HEK293T (cell line): ENCODE measurements at regions not wholly inside any gene's neighbourhood (a gene's known extent, or its start where the extent isn't known, plus 50 kb on each side); places are given as distances from the start of the nearest gene placed in this dataset.

Source experiments
- CTCF ChIA-PET: fragments of 350-600 bp; formaldehyde crosslinking; extraction: SDS; loops from one replicate; lab custom pipeline; 2021; ENCODE audit warnings: antibody characterized with exemption, inconsistent platforms; lab: Yijun Ruan, JAX
- POLR2A ChIA-PET: fragments of 350-600 bp; formaldehyde crosslinking; extraction: SDS; loops from one replicate; lab custom pipeline; 2020; ENCODE audit warnings: antibody characterized with exemption, inconsistent platforms; lab: Yijun Ruan, JAX
- DNase-seq: peaks from one replicate; pipeline ENCODE4 v3.0.0; 2012; ENCODE audit warnings: mixed read lengths; ENCODE audit errors: extremely low spot score
- ARNT ChIP-seq: fragments of 450-650 bp; IDR thresholded peaks from 2 replicates; pipeline ENCODE4 v1.6.1; 2017; ENCODE audit warnings: mild to moderate bottlenecking
- BHLHE40 ChIP-seq: fragments of 450-650 bp; IDR thresholded peaks from 2 replicates; pipeline ENCODE4 v1.6.1; 2016; ENCODE audit warnings: mild to moderate bottlenecking, moderate library complexity, borderline replicate concordance
- CTBP1 ChIP-seq: fragments of 450-650 bp; IDR thresholded peaks from 2 replicates; pipeline ENCODE4 v1.6.1; 2016; ENCODE audit warnings: borderline replicate concordance
- ELF4 ChIP-seq: fragments of 450-650 bp; IDR thresholded peaks from 2 replicates; pipeline ENCODE4 v1.6.1; 2017; ENCODE audit warnings: antibody characterized with exemption
- FOXA1 ChIP-seq: fragments of 450-650 bp; IDR thresholded peaks from 2 replicates; pipeline ENCODE4 v1.6.1; 2016; ENCODE audit warnings: mild to moderate bottlenecking
- FOXK2 ChIP-seq: fragments of 450-650 bp; IDR thresholded peaks from 2 replicates; pipeline ENCODE4 v1.6.1; 2016; ENCODE audit warnings: mild to moderate bottlenecking
- FOXM1 ChIP-seq: fragments of 450-650 bp; IDR thresholded peaks from 2 replicates; pipeline ENCODE4 v1.6.1; 2017; ENCODE audit warnings: mild to moderate bottlenecking, borderline replicate concordance
- HDGF ChIP-seq: fragments of 450-650 bp; IDR thresholded peaks from 2 replicates; pipeline ENCODE4 v1.6.1; 2017; ENCODE audit warnings: antibody characterized with exemption, borderline replicate concordance
- L3MBTL2 ChIP-seq: fragments of 450-650 bp; conservative IDR thresholded peaks from 2 replicates; pipeline ENCODE4 v1.6.1; 2016; ENCODE audit warnings: mild to moderate bottlenecking
- LEF1 ChIP-seq: fragments of 450-650 bp; IDR thresholded peaks from 2 replicates; pipeline ENCODE4 v1.6.1; 2017; ENCODE audit warnings: mild to moderate bottlenecking, borderline replicate concordance
- NFRKB ChIP-seq: fragments of 450-650 bp; IDR thresholded peaks from 2 replicates; pipeline ENCODE4 v1.6.1; 2016; ENCODE audit warnings: mild to moderate bottlenecking, moderate library complexity
- SP1 ChIP-seq: fragments of 450-650 bp; IDR thresholded peaks from 2 replicates; pipeline ENCODE4 v1.6.1; 2017
- SUZ12 ChIP-seq: fragments of 450-650 bp; IDR thresholded peaks from 2 replicates; pipeline ENCODE4 v1.6.1; 2016; ENCODE audit warnings: mild to moderate bottlenecking
- TARDBP ChIP-seq: fragments of 450-650 bp; IDR thresholded peaks from 2 replicates; pipeline ENCODE4 v1.6.1; 2016
- ZNF384 ChIP-seq: fragments of 450-650 bp; IDR thresholded peaks from 2 replicates; pipeline ENCODE4 v1.6.1; 2016
- TF ChIP-seq, protein P1 (sequence below): fragments of 450-650 bp; IDR thresholded peaks from 2 replicates; pipeline ENCODE4 v1.6.1; 2016

DNA sequence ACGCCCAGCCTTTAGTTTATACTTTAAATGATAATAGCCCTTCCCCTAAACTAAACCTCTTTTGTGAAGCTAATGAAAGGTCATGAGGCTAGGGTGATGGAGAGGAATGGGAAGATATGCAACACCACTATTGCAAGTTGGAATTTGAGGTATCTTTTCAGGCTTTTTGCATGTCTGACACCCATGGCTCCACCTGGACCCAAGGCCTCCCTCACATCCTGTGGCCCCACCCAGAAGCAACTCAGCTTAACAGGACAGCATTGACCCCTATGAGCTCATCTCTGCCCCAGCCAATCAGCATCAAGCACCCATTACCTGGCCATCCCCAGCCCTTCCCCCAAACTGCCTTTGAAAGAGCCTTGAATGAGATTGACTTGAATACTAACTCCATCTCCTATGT is 674.2 kb upstream of the NRP1 start:
- TF ChIP-seq ARNT: no peak
- TF ChIP-seq L3MBTL2: no peak
- TF ChIP-seq, protein P1, sequence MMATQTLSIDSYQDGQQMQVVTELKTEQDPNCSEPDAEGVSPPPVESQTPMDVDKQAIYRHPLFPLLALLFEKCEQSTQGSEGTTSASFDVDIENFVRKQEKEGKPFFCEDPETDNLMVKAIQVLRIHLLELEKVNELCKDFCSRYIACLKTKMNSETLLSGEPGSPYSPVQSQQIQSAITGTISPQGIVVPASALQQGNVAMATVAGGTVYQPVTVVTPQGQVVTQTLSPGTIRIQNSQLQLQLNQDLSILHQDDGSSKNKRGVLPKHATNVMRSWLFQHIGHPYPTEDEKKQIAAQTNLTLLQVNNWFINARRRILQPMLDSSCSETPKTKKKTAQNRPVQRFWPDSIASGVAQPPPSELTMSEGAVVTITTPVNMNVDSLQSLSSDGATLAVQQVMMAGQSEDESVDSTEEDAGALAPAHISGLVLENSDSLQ: no peak
- no peak for TF ChIP-seq BHLHE40
- TF ChIP-seq FOXK2: no peak
- ChIA-PET CTCF (no interaction called here), POLR2A (no interaction called here)
- DNase-seq: no peak

DNA sequence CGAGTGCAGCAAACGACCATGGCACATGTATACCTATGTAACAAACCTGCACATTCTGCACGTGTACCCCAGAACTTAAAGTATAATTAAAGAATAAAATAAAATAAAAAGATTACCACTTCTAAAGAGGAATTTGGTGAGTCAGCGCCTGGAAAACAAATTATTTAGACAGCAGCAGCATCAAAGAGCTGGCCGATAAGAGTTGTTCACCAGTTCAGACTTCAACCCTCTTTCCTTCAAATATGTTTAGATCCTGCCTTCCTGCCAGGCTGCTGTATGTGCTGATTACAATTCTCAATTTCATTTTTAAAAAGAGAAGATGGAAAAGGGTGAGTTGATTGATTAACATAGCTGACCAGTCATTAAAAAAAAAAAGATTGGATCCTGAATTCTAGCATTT is 672.0 kb upstream of the NRP1 start:
- ChIA-PET CTCF (no interaction called here), POLR2A (no interaction called here)
- TF ChIP-seq L3MBTL2 (no peak), SUZ12 (no peak), LEF1 (no peak), FOXM1 (no peak), TARDBP (no peak), SP1 (no peak), FOXK2 (no peak), ELF4 (no peak)
- TF ChIP-seq, protein P1: no peak
- no peak for DNase-seq

DNA sequence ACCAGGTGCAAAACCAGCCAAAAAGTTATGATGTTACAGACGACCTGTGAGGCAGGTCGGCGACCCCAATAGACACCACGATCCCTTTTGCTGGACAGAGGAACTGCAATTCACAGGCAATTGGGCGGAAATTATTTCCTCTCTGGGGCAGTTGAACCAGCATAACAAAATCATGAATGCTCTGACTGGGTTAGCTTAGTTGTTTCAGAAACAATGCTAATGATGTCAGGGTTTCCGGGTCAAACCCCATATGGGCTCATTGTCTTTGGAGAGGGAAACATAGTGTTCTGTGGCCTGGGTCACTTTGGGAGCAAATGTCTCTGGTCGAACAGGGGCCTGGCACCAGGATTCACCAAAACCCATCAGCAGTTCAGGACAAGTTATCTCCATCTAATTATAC is 669.1 kb upstream of the NRP1 start:
- ChIA-PET POLR2A (no interaction called here), CTCF (no interaction called here)

DNA sequence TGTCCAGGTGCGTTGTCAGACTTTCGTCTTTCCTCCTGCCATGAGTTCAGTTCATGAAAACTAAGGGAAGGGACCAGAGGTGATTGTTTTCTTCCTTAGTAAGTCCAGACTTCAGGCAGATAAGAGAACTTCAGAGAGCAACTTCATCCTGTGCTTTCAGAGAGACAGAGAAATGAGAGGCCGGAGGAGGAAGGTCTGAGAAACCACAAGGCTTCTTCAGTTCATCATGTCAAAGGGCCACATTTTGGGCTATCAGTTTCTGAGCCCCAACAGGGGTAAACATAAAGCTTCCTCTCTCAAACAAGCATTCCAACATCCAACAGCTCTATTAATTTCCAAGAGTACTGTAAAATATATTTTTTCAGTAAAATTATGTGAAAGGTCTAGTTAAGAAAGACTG is 668.4 kb upstream of the NRP1 start:
- DNase-seq: no peak
- CTCF ChIA-PET: no interaction called here
- TF ChIP-seq NFRKB (no peak), SUZ12 (no peak), FOXK2 (no peak), L3MBTL2 (no peak), FOXM1 (no peak), TARDBP (no peak), BHLHE40 (no peak), FOXA1 (no peak), ARNT (no peak), ZNF384 (no peak), LEF1 (no peak), CTBP1 (no peak), SP1 (no peak), HDGF (no peak)
- TF ChIP-seq, protein P1: no peak
- POLR2A ChIA-PET: no interaction called here

More for the DNA sequence above, 669.1 kb upstream of the NRP1 start:
- no peak for DNase-seq
- TF ChIP-seq LEF1 (no peak), SP1 (no peak), FOXM1 (no peak), L3MBTL2 (no peak), FOXA1 (no peak), SUZ12 (no peak), ZNF384 (no peak)

DNA sequence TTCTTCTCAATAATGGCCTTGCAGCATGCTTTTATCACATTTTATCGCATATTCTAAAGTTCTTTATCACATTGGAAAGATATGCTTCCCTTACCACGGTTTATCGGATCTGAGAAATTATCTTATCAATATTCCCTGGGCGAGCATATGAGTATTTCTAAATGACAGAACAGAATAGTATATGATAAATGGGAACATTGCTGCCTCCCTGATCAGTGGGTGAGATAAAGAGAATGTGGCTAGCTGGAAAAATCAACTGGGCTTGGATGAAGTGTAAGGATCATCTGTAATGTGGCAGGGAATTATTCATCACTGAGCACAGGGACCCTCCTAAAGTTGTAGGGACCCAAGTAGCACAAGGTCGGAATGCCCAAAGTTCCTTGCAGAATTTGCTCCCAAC is 667.4 kb upstream of the NRP1 start:
- CTCF ChIA-PET: no interaction called here

DNA sequence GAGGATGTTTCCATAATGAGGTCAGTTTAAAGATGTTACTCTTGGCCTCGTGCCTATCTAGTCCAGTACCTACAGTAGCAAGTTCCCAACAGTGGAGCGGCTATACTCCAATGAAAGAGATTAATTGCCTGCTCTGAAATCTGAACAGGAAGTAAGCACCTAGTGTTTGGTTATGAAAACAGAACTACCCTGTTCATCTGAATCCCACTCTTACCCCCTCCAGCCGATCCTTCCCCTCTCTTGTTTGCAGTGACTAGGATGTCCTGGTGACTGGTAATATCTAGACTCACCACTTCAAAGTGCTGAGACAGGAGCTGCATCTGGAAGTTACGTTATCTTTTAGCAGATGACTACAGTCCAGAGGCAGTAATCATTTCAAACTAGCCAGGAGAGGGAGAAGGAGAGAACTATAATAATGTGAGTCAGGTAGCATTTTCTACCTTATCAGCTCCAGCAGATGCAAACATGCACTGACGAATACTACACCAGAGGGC is 666.7 kb upstream of the NRP1 start:
- TF ChIP-seq FOXK2 (no peak), L3MBTL2 (no peak), TARDBP (no peak), FOXA1 (no peak), ARNT (no peak), BHLHE40 (no peak)
- ChIA-PET CTCF (no interaction called here), POLR2A (no interaction called here)
- no peak for DNase-seq

More for the DNA sequence above, 667.4 kb upstream of the NRP1 start:
- POLR2A ChIA-PET: no interaction called here
- DNase-seq: no peak
- TF ChIP-seq ZNF384 (no peak), ELF4 (no peak), NFRKB (no peak), BHLHE40 (no peak), SUZ12 (no peak), FOXA1 (no peak), LEF1 (no peak), HDGF (no peak)

DNA sequence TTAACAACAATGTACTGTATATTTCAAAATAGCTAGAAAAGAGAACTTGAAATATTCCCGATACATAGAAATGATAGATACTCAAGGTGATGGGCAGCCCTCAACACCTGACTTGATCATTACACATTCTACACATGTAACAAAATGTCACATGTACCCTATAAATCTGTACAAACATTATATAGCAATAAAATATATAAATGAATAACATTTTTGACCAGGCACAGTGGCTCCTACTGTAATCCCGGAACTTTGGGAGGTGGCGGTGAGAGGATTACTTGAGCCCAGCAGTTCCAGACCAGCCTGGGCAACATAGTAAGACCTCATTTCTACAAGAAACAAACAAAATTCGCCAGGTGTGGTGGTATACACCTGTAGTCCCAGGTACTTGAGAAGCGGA is 659.5 kb upstream of the NRP1 start:
- ChIA-PET CTCF (no interaction called here), POLR2A (no interaction called here)
- no peak for DNase-seq
- no peak for TF ChIP-seq LEF1
- TF ChIP-seq NFRKB: no peak
- no peak for TF ChIP-seq HDGF
- TF ChIP-seq SP1: no peak
